CD14-positive monocyte (primary cell): ENCODE measurements at regions not wholly inside any gene's neighbourhood (a gene's known extent, or its start where the extent isn't known, plus 50 kb on each side); places are given as distances from the start of the nearest gene placed in this dataset.
"Not testable (repeated sequence)": the region's sequence is repeated elsewhere in the genome, so short reads cannot be mapped to it uniquely, and the experiment has no call there.

Experiments used
- DNase-seq, 3 donors: peaks; one replicate each; pipeline ENCODE4 v3.0.0-alpha.2; 2011 to 2022
- H2AFZ ChIP-seq: 2 replicates; pipeline ENCODE4 v1.6.0; 2012; ENCODE audit warnings: mild to moderate bottlenecking, low read depth, low read length, inconsistent platforms; ENCODE audit not compliant: insufficient read depth, poor library complexity, severe bottlenecking
- H3K27ac ChIP-seq, 2 donors: 1 replicate in 1 of 2; 2 replicates in 1 of 2; pipeline ENCODE4 v1.5.1; 2012 to 2013; ENCODE audit warnings: low read length in 2 of 2, control low read depth in 1 of 2, inconsistent platforms in 1 of 2, low read depth in 1 of 2, mild to moderate bottlenecking in 1 of 2
- H3K27me3 ChIP-seq, 2 donors: one replicate each; pipeline versions ENCODE4 v1.6.0 to v1.6.1; 2011 to 2013; ENCODE audit warnings: low read length in 2 of 2; ENCODE audit not compliant: control insufficient read depth in 2 of 2, insufficient read depth in 2 of 2
- H3K36me3 ChIP-seq, 2 donors: replicated peaks in 1 of 2; 1 replicate in 1 of 2; 2 replicates in 1 of 2; pipeline versions ENCODE4 v1.5.1 to v1.6.1; 2012 to 2013; ENCODE audit warnings: low read length in 2 of 2, control low read depth in 1 of 2, inconsistent platforms in 1 of 2, mild to moderate bottlenecking in 1 of 2; ENCODE audit not compliant: insufficient read depth in 2 of 2, control insufficient read depth in 1 of 2
- H3K4me1 ChIP-seq, 2 donors: 1 replicate in 1 of 2; 2 replicates in 1 of 2; pipeline versions ENCODE4 v1.5.1 to v1.6.1; 2012 to 2013; ENCODE audit warnings: low read length in 2 of 2, control low read depth in 1 of 2, inconsistent platforms in 1 of 2, mild to moderate bottlenecking in 1 of 2, moderate library complexity in 1 of 2; ENCODE audit not compliant: insufficient read depth in 2 of 2, control insufficient read depth in 1 of 2
- H3K4me2 ChIP-seq: replicated peaks from 2 replicates; pipeline ENCODE3; 2012; ENCODE audit warnings: low read length, moderate library complexity, mild to moderate bottlenecking; ENCODE audit not compliant: poor library complexity, severe bottlenecking; ENCODE audit errors: extremely low read depth
- H3K4me3 ChIP-seq, 3 experiments: fragments of 200-600 bp in 1 of 3; sonication (generic) in 1 of 3; replicated peaks in 1 of 3; 1 replicate in 2 of 3; 2 replicates in 1 of 3; pipeline ENCODE4 v1.5.1; 2011 to 2013; ENCODE audit warnings: low read length in 3 of 3, mild to moderate bottlenecking in 3 of 3, control low read depth in 2 of 3, low read depth in 2 of 3, inconsistent platforms in 1 of 3, moderate library complexity in 1 of 3
- H3K79me2 ChIP-seq: 2 replicates; pipeline ENCODE4 v1.6.0; 2012; ENCODE audit warnings: mild to moderate bottlenecking, control low read depth, inconsistent platforms, low read length, moderate library complexity; ENCODE audit not compliant: insufficient read depth
- H3K9ac ChIP-seq: 2 replicates; pipeline ENCODE4 v1.6.0; 2017; ENCODE audit warnings: low read length, mild to moderate bottlenecking; ENCODE audit not compliant: insufficient read depth, poor library complexity, severe bottlenecking
- H3K9me3 ChIP-seq, 2 donors: replicated peaks in 1 of 2; 1 replicate in 1 of 2; 2 replicates in 1 of 2; pipeline versions ENCODE4 v1.5.1 to v1.6.1; 2012 to 2013; ENCODE audit warnings: low read length in 2 of 2, control low read depth in 1 of 2; ENCODE audit not compliant: control insufficient read depth in 1 of 2, insufficient read depth in 1 of 2
- H4K20me1 ChIP-seq: 2 replicates; pipeline ENCODE4 v1.6.0; 2012; ENCODE audit warnings: mild to moderate bottlenecking, low read length, control low read depth, moderate library complexity; ENCODE audit not compliant: insufficient read depth
- H3K27ac Mint-ChIP-seq, 7 donors: one replicate each; pipeline ENCODE4 v1.8.0; 2020; ENCODE audit warnings: mild to moderate bottlenecking in 7 of 7, mixed read lengths in 7 of 7, moderate library complexity in 6 of 7, inconsistent platforms in 2 of 7
- H3K27me3 Mint-ChIP-seq, 3 donors: one replicate each; pipeline ENCODE4 v1.8.0; 2021 to 2022; ENCODE audit warnings: low read depth in 3 of 3, mild to moderate bottlenecking in 3 of 3, mixed read lengths in 3 of 3, moderate library complexity in 3 of 3, inconsistent platforms in 1 of 3
- H3K36me3 Mint-ChIP-seq, 2 donors: one replicate each; pipeline ENCODE4 v1.8.0; 2020; ENCODE audit warnings: mixed read lengths in 2 of 2, inconsistent platforms in 1 of 2, mild to moderate bottlenecking in 1 of 2
- H3K4me1 Mint-ChIP-seq: one replicate; pipeline ENCODE4 v1.8.0; 2020; ENCODE audit warnings: mild to moderate bottlenecking, mixed read lengths
- H3K4me3 Mint-ChIP-seq, 2 donors: one replicate each; pipeline ENCODE4 v1.8.0; 2020; ENCODE audit warnings: mild to moderate bottlenecking in 2 of 2, mixed read lengths in 2 of 2, moderate library complexity in 1 of 2
- H3K9me3 Mint-ChIP-seq, 7 donors: one replicate each; pipeline ENCODE4 v1.8.0; 2020 to 2022; ENCODE audit warnings: mixed read lengths in 7 of 7, mild to moderate bottlenecking in 6 of 7, moderate library complexity in 6 of 7, inconsistent platforms in 2 of 7
- CTCF ChIP-seq: fragments of 200-600 bp; IDR thresholded peaks from one replicate; pipeline ENCODE4 v1.8.0; 2022; ENCODE audit warnings: antibody characterized with exemption, mild to moderate bottlenecking
- WGBS: methylation state at CpG from one replicate; pipeline ENCODE4 v1.1.5; 2013; ENCODE audit warnings: missing lambda C conversion rate; ENCODE audit not compliant: insufficient coverage; 5-methylcytosine and 5-hydroxymethylcytosine counted together
- intact Hi-C, 2 donors: fragments of 100-400 bp; cut with micrococcal nuclease; formaldehyde crosslinking; loops; one replicate each; pipeline versions ENCODE4 v1.15.0 to v1.15.1; 2023

GRCh38 chr6:144667532-144668503 lies 382.7 kb downstream of the UTRN start:
- Mint-ChIP-seq H3K4me1 (peaks cover 72% of the 10 kb centered on the region), H3K27me3 (no peaks in the 10 kb centered on the region), H3K27ac (peak overlapping the region; percentile 87 to 97 (median 94)), H3K9me3 (peaks cover 15 to 30% (median 25%) of the 10 kb centered on the region in 7 donors), H3K4me3 (peak overlapping the region; percentile 61 to 85), H3K36me3 (peaks cover 25 to 28% of the 10 kb centered on the region in 2 donors)
- no peak for TF ChIP-seq CTCF
- Histone ChIP-seq H3K27ac (peak overlapping the region; percentile 85 to 89), H3K9me3 (peaks cover 0 to 17% of the 10 kb centered on the region in 2 donors), H2AFZ (no peak overlapping the region), H3K9ac (peak overlapping the region; percentile 12), H3K4me3 (peak overlapping the region in 2 of 3 experiments; percentile 3 to 58), H3K4me2 (peak overlapping the region; percentile 68), H3K79me2 (peaks cover 84% of the 10 kb centered on the region), H4K20me1 (peaks cover 31% of the 10 kb centered on the region), H3K4me1 (peaks cover 50 to 62% of the 10 kb centered on the region in 2 donors), H3K27me3 (no peaks in the 10 kb centered on the region), H3K36me3 (peaks cover 2 to 7% of the 10 kb centered on the region in 2 donors)
- 50% methylated on average over 2 of the region's 4 CpGs for WGBS
- peak; percentile 38 to 66 (median 61) for DNase-seq
- intact Hi-C loops, result no loop called here

GRCh38 chr6:144670259-144670658 lies 385.1 kb downstream of the UTRN start:
- H3K4me2 ChIP-seq, H2AFZ ChIP-seq, H3K27me3 Mint-ChIP-seq, H3K36me3 ChIP-seq, DNase-seq, H3K27me3 ChIP-seq, H3K9ac ChIP-seq, H3K4me3 ChIP-seq, H3K4me3 Mint-ChIP-seq, intact Hi-C loops, H3K27ac Mint-ChIP-seq, H3K27ac ChIP-seq: not testable (repeated sequence)
- Histone ChIP-seq H3K4me1 (peaks cover 44 to 49% of the 10 kb centered on the region in 2 donors), H4K20me1 (peaks cover 32% of the 10 kb centered on the region), H3K79me2 (peaks cover 85% of the 10 kb centered on the region), H3K9me3 (peaks cover 0 to 24% of the 10 kb centered on the region in 2 donors)
- WGBS, result no CpG with 5 or more reads among the region's 1 CpG
- Mint-ChIP-seq H3K9me3 (peaks cover 24 to 47% (median 37%) of the 10 kb centered on the region in 7 donors), H3K4me1 (peaks cover 64% of the 10 kb centered on the region), H3K36me3 (peaks cover 30 to 32% of the 10 kb centered on the region in 2 donors)
